PC-3 (cell line): ENCODE measurements at regions not wholly inside any gene's neighbourhood (a gene's known extent, or its start where the extent isn't known, plus 50 kb on each side); places are given as distances from the start of the nearest gene placed in this dataset.

Source experiments
- EZH2 ChIP-seq: fragments of 300-600 bp; sonication (generic); IDR thresholded peaks from one replicate; pipeline ENCODE4 v1.6.1; 2017; ENCODE audit warnings: antibody characterized with exemption, mild to moderate bottlenecking, low read length; ENCODE audit not compliant: unreplicated experiment
- TF ChIP-seq, protein P1 (sequence below): fragments of 300-600 bp; sonication (generic); conservative IDR thresholded peaks from 2 replicates; pipeline ENCODE4 v1.5.1; 2017; ENCODE audit warnings: antibody characterized with exemption, low read depth, mild to moderate bottlenecking, low read length

DNA sequence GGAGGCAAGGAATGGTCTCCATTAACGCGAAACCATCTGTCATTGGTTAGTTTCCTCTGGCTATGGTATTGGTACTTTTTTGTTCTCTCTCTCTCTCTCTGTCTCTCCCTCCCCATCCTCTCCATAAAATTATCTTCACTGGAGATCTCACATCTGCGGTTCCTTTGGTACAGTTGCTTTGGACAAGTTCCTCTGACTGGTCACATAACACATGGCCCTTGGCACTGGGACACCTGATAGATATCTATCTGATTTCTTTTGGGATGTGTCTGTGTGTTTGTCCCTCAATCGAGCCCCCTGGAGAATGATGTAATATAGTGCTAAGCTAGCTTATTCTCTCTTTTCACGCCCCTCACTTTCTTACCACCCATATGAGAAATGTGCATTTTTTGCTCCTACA lies 682.0 kb upstream of the B3GALT2 start:
- TF ChIP-seq, protein P1, sequence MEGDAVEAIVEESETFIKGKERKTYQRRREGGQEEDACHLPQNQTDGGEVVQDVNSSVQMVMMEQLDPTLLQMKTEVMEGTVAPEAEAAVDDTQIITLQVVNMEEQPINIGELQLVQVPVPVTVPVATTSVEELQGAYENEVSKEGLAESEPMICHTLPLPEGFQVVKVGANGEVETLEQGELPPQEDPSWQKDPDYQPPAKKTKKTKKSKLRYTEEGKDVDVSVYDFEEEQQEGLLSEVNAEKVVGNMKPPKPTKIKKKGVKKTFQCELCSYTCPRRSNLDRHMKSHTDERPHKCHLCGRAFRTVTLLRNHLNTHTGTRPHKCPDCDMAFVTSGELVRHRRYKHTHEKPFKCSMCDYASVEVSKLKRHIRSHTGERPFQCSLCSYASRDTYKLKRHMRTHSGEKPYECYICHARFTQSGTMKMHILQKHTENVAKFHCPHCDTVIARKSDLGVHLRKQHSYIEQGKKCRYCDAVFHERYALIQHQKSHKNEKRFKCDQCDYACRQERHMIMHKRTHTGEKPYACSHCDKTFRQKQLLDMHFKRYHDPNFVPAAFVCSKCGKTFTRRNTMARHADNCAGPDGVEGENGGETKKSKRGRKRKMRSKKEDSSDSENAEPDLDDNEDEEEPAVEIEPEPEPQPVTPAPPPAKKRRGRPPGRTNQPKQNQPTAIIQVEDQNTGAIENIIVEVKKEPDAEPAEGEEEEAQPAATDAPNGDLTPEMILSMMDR, result no peak
- no peak for TF ChIP-seq EZH2
